ENCODE measurements at regions not wholly inside any gene's neighbourhood (a gene's known extent, or its start where the extent isn't known, plus 50 kb on each side); places are given as distances from the start of the nearest gene placed in this dataset.
A peak's percentile ranks its signal among the peaks of the same experiment; 100 is the strongest.

DNA sequence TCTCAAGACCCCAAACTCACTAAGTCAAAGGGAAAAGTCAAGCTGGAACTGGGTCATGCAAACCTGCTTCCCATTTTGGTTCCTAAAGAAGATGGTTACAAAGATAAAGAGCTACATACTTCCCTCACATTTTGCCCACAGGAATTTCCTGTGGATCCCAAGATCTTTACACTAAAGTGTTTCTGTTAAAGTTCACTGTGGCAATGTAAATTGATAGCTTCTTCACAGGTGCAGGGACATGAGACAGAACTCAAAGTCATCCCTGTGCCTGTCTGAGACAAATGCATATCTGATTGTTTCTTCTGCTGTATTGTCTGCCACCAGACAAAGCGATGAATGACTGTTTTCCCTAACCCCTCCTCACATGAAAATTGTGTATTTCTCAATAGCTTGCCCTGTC is 567.8 kb downstream of the ZIC1 start:
- TF ChIP-seq, protein P1, sequence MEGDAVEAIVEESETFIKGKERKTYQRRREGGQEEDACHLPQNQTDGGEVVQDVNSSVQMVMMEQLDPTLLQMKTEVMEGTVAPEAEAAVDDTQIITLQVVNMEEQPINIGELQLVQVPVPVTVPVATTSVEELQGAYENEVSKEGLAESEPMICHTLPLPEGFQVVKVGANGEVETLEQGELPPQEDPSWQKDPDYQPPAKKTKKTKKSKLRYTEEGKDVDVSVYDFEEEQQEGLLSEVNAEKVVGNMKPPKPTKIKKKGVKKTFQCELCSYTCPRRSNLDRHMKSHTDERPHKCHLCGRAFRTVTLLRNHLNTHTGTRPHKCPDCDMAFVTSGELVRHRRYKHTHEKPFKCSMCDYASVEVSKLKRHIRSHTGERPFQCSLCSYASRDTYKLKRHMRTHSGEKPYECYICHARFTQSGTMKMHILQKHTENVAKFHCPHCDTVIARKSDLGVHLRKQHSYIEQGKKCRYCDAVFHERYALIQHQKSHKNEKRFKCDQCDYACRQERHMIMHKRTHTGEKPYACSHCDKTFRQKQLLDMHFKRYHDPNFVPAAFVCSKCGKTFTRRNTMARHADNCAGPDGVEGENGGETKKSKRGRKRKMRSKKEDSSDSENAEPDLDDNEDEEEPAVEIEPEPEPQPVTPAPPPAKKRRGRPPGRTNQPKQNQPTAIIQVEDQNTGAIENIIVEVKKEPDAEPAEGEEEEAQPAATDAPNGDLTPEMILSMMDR (IDR thresholded peaks at IDR 0.05) = no peak
- TF ChIP-seq JUNB (IDR thresholded peaks at IDR 0.05) = no peak
- no peak for TF ChIP-seq ZFP36 (IDR thresholded peaks at IDR 0.05; ENCODE audit: borderline replicate concordance, partially characterized antibody)
- no peak overlapping the region for H3K4me2 ChIP-seq
- 46% methylated on average over 1 of the region's 1 CpG for WGBS (ENCODE audit: missing lambda C conversion rate)
- H3K4me1 ChIP-seq = no peaks in the 10 kb centered on the region
- H3K27ac ChIP-seq = no peak overlapping the region
- ATAC-seq (no peak), FAIRE-seq (no peak), DNase-seq (ENCODE audit: low read depth in 1 of 2, low spot score in 1 of 2) (no peak)
- ChIA-PET POLR2A (no interaction called here), CTCF (no interaction called here)
- H3K4me3 ChIP-seq = no peak overlapping the region
- no peaks in the 10 kb centered on the region for H3K9me3 ChIP-seq

DNA sequence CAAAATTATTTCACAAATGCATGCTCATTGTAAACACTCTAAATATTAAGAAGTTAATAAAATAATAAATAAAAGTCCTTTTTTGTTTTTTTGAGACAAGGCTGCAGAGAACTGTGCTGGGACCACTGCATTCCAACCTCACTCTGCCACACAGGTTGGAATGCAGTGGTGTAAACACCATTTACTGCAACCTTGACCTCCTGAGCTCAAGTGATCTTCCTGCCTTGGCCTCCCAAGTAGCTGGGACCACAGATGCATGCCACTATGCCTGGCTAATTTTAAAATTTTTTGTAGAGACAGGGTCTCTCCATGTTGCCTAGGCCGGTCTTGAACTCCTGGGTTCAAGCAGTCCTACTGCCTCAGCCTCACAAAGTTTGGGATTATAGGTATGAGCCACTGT is 578.4 kb downstream of the ZIC1 start:
- POLR2A ChIA-PET = no interaction called here
- H3K4me2 ChIP-seq = no peak overlapping the region
- H3K9me3 ChIP-seq = no peaks in the 10 kb centered on the region
- DNase-seq (ENCODE audit: low read depth in 1 of 2, low spot score in 1 of 2) (no peak), ATAC-seq (no peak), FAIRE-seq (no peak)
- no peak overlapping the region for H3K4me3 ChIP-seq
- H3K27ac ChIP-seq = no peak overlapping the region
- TF ChIP-seq CHD2 (IDR thresholded peaks at IDR 0.05; ENCODE audit: low read length, partially characterized antibody) = no peak
- TF ChIP-seq, protein P2, sequence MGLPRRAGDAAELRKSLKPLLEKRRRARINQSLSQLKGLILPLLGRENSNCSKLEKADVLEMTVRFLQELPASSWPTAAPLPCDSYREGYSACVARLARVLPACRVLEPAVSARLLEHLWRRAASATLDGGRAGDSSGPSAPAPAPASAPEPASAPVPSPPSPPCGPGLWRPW (IDR thresholded peaks at IDR 0.05) = no peak
- TF ChIP-seq GATA3 (IDR thresholded peaks at IDR 0.05; ENCODE audit: borderline replicate concordance) = no peak
- TF ChIP-seq ESRRA (IDR thresholded peaks at IDR 0.05; ENCODE audit: borderline replicate concordance, low read length) = no peak
- TF ChIP-seq CBX8 (IDR thresholded peaks at IDR 0.05) = no peak
- TF ChIP-seq SREBF2 (IDR thresholded peaks at IDR 0.05) = no peak
- no peak for TF ChIP-seq EHF (CRISPR knock-in tag; IDR thresholded peaks at IDR 0.05)
- CTCF ChIA-PET = no interaction called here
- H3K4me1 ChIP-seq = no peaks in the 10 kb centered on the region
- 45% methylated on average over 1 of the region's 1 CpG for WGBS (ENCODE audit: missing lambda C conversion rate)

DNA sequence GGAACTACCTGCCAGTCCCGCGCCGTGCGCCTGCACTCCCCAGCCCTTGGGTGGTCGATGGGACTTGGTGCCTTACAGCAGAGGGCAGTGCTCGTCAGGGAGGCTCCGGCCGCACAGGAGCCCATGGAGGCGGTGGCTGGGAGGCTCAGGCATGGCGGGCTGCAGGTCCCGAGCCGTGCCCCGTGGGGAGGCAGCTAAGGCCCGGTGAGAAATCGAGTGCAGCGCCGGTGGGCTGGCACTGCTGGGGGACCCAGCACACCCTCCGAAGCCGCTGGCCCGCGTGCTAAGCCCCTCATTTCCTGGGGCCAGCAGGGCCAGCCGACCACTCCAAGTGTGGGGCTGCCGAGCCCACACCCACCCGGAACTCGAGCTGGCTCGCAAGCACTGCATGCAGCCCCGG is 580.2 kb downstream of the ZIC1 start:
- no peak for TF ChIP-seq HOXB13 (CRISPR knock-in tag; IDR thresholded peaks at IDR 0.05; ENCODE audit: low read depth)
- no peak for TF ChIP-seq SMC3 (IDR thresholded peaks at IDR 0.05)
- TF ChIP-seq RARB (CRISPR knock-in tag; IDR thresholded peaks at IDR 0.05) = no peak
- TF ChIP-seq FOSB (CRISPR knock-in tag; IDR thresholded peaks at IDR 0.05) = no peak
- no peak for TF ChIP-seq TP53 (CRISPR knock-in tag; IDR thresholded peaks at IDR 0.05)
- no peak for TF ChIP-seq BHLHE40 (IDR thresholded peaks at IDR 0.05; ENCODE audit: low read depth, low read length)
- ATAC-seq (no peak), DNase-seq (ENCODE audit: low read depth in 1 of 2, low spot score in 1 of 2) (no peak), FAIRE-seq (no peak)
- Histone ChIP-seq H3K4me3 (no peak overlapping the region), H3K4me2 (no peak overlapping the region), H3K4me1 (no peaks in the 10 kb centered on the region), H3K27ac (no peak overlapping the region), H3K9me3 (no peaks in the 10 kb centered on the region)
- 81% methylated on average over 7 of the region's 27 CpGs for WGBS (ENCODE audit: missing lambda C conversion rate)
- ChIA-PET POLR2A (no interaction called here), CTCF (no interaction called here)

DNA sequence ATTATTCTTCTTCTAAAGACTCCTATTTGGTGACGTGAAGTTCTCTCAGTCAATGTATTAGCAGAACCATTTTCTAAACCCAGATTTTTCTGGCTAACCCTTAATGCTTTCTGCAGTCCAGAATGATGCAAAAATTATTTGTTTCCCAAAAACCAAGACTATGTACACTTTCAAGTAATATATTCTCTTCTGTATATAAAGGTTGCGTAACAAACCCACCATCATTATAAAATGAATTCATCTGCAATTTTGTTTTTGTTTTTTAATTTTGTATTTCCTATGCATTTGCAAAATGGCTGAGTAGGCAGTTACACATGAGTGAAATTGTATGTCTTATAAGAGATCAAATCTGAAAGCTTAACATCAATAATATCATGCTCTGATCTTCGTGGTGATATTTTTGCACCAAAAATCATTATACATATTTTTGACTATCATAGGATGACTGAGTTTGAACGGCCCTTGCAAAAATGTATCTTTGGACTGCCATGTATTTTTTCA is 593.6 kb downstream of the ZIC1 start:
- no peak for DNase-seq (ENCODE audit: low read depth in 1 of 2, low spot score in 1 of 2)
- no peak overlapping the region for H3K4me3 ChIP-seq
- H3K27ac ChIP-seq = no peak overlapping the region
- H3K4me2 ChIP-seq = no peak overlapping the region
- no peak for TF ChIP-seq TFCP2L1 (CRISPR knock-in tag; IDR thresholded peaks at IDR 0.05)
- peak; percentile 48 for TF ChIP-seq MAFK (IDR thresholded peaks at IDR 0.05; ENCODE audit: partially characterized antibody)
- TF ChIP-seq MAZ (IDR thresholded peaks at IDR 0.05; ENCODE audit: borderline replicate concordance, low read depth, low read length) = no peak
- TF ChIP-seq ZC3H11A (IDR thresholded peaks at IDR 0.05) = no peak
- 23% methylated on average over 4 of the region's 4 CpGs for WGBS (ENCODE audit: missing lambda C conversion rate)
- no peaks in the 10 kb centered on the region for H3K9me3 ChIP-seq
- CTCF ChIA-PET = no interaction called here
- ATAC-seq = no peak
- POLR2A ChIA-PET = no interaction called here
- no peaks in the 10 kb centered on the region for H3K4me1 ChIP-seq
- no peak for FAIRE-seq
